ENCODE measurements at regions not wholly inside any gene's neighbourhood (a gene's known extent, or its start where the extent isn't known, plus 50 kb on each side); places are given as distances from the start of the nearest gene placed in this dataset.

GRCh38 chr9:87792831-87793288 is 66.9 kb downstream of the CTSL start:
- TF ChIP-seq, protein P1, sequence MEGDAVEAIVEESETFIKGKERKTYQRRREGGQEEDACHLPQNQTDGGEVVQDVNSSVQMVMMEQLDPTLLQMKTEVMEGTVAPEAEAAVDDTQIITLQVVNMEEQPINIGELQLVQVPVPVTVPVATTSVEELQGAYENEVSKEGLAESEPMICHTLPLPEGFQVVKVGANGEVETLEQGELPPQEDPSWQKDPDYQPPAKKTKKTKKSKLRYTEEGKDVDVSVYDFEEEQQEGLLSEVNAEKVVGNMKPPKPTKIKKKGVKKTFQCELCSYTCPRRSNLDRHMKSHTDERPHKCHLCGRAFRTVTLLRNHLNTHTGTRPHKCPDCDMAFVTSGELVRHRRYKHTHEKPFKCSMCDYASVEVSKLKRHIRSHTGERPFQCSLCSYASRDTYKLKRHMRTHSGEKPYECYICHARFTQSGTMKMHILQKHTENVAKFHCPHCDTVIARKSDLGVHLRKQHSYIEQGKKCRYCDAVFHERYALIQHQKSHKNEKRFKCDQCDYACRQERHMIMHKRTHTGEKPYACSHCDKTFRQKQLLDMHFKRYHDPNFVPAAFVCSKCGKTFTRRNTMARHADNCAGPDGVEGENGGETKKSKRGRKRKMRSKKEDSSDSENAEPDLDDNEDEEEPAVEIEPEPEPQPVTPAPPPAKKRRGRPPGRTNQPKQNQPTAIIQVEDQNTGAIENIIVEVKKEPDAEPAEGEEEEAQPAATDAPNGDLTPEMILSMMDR (IDR thresholded peaks at IDR 0.05), result no peak
- TF ChIP-seq ZFX (IDR thresholded peaks at IDR 0.05; ENCODE audit: borderline replicate concordance), result no peak

All from 22Rv1 (cell line).